ENCODE measurements at regions not wholly inside any gene's neighbourhood (a gene's known extent, or its start where the extent isn't known, plus 50 kb on each side); places are given as distances from the start of the nearest gene placed in this dataset.

DNA sequence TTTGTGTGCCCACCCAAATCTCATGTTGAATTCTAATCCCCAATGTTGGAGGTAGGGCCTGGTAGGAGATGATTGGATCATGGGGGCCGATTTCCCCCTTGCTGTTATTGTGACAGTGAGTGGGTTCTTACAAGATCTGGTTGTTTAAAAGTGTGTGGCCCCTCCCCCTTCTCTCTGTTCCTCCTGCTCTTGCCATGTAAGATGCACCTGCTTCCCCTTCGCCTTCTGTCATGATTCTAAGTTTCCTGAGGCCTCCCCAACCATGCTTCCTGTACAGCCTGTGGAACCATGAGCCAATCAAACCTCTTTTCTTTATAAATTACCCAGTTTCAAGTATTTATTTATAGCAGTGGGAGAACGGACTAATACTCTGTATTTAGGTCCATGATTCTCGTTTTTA is 588.1 kb downstream of the DCDC2C start:
- H3K27ac ChIP-seq (ENCODE audit: poor library complexity, severe bottlenecking), result no peak overlapping the region
- no peak overlapping the region for H3K4me3 ChIP-seq (ENCODE audit: severe bottlenecking)
- ATAC-seq (ENCODE audit: low read depth) (no peak), DNase-seq (ENCODE audit: low spot score) (no peak)
- no peaks in the 10 kb centered on the region for H3K9me3 ChIP-seq (ENCODE audit: severe bottlenecking)
- no peaks in the 10 kb centered on the region for H3K36me3 ChIP-seq (ENCODE audit: low read depth)
- H3K27me3 ChIP-seq (ENCODE audit: insufficient read depth, poor library complexity, severe bottlenecking), result no peaks in the 10 kb centered on the region
- no peak for TF ChIP-seq CTCF (IDR thresholded peaks at IDR 0.05; ENCODE audit: poor library complexity, severe bottlenecking)
- no peaks in the 10 kb centered on the region for H3K4me1 ChIP-seq (ENCODE audit: insufficient read depth, poor library complexity, severe bottlenecking)

DNA sequence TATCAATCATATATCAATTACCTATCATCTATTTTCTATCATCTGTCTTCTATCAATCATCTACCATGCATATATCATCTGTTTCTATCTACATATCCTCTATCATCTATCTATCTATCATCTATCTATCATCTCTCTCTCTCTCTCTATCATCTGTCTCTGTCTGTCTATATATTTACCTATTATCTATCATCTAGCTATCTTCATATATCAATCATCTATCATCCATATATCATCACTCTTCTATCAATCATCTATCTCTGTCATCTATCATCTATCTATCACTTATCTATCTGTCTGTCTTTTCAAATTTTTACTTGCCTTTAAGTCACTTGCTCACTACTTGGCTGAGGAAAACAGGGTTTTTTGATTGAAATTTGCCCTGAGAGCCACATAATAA is 592.3 kb downstream of the DCDC2C start:
- ATAC-seq (ENCODE audit: low read depth) (no peak), DNase-seq (ENCODE audit: low spot score) (no peak)
- Histone ChIP-seq H3K27me3 (ENCODE audit: insufficient read depth, poor library complexity, severe bottlenecking) (no peaks in the 10 kb centered on the region), H3K9me3 (ENCODE audit: severe bottlenecking) (no peaks in the 10 kb centered on the region), H3K4me1 (ENCODE audit: insufficient read depth, poor library complexity, severe bottlenecking) (no peaks in the 10 kb centered on the region), H3K27ac (ENCODE audit: poor library complexity, severe bottlenecking) (no peak overlapping the region), H3K36me3 (ENCODE audit: low read depth) (no peaks in the 10 kb centered on the region), H3K4me3 (ENCODE audit: severe bottlenecking) (no peak overlapping the region)
- no peak for TF ChIP-seq CTCF (IDR thresholded peaks at IDR 0.05; ENCODE audit: poor library complexity, severe bottlenecking)

DNA sequence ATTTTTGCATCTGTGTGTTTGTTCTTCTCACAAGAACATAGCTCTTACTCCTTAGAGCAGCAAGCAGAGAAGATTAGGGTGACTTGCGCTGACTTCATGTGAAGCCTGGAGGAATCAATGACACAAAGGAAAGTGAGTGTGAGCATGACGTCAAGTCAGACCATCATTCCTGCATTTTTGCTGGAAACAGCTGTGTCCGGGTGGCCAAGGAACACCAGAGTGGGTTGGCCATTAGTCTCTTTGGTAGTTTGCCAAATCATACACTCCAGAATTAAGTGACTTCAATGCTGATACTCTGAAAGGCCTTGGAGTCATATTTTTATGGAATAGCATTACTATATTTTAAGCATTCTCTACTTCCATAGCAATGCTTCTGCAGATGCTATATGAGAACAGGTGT is 597.2 kb downstream of the DCDC2C start:
- no peak for ATAC-seq (ENCODE audit: low read depth)
- TF ChIP-seq CTCF (IDR thresholded peaks at IDR 0.05; ENCODE audit: poor library complexity, severe bottlenecking), result no peak
- Histone ChIP-seq H3K4me1 (ENCODE audit: insufficient read depth, poor library complexity, severe bottlenecking) (no peaks in the 10 kb centered on the region), H3K27ac (ENCODE audit: poor library complexity, severe bottlenecking) (no peak overlapping the region), H3K9me3 (ENCODE audit: severe bottlenecking) (no peaks in the 10 kb centered on the region), H3K4me3 (ENCODE audit: severe bottlenecking) (no peak overlapping the region), H3K27me3 (ENCODE audit: insufficient read depth, poor library complexity, severe bottlenecking) (no peaks in the 10 kb centered on the region), H3K36me3 (ENCODE audit: low read depth) (no peaks in the 10 kb centered on the region)
- DNase-seq (ENCODE audit: low spot score), result no peak

GRCh38 chr2:4324531-4324930 is 621.2 kb downstream of the DCDC2C start:
- Histone ChIP-seq H3K36me3 (ENCODE audit: low read depth) (no peaks in the 10 kb centered on the region), H3K27me3 (ENCODE audit: insufficient read depth, poor library complexity, severe bottlenecking) (no peaks in the 10 kb centered on the region), H3K9me3 (ENCODE audit: severe bottlenecking) (no peaks in the 10 kb centered on the region), H3K4me1 (ENCODE audit: insufficient read depth, poor library complexity, severe bottlenecking) (no peaks in the 10 kb centered on the region), H3K27ac (ENCODE audit: poor library complexity, severe bottlenecking) (no peak overlapping the region), H3K4me3 (ENCODE audit: severe bottlenecking) (no peak overlapping the region)
- ATAC-seq (ENCODE audit: low read depth) (no peak), DNase-seq (ENCODE audit: low spot score) (no peak)
- TF ChIP-seq CTCF (IDR thresholded peaks at IDR 0.05; ENCODE audit: poor library complexity, severe bottlenecking), result no peak

DNA sequence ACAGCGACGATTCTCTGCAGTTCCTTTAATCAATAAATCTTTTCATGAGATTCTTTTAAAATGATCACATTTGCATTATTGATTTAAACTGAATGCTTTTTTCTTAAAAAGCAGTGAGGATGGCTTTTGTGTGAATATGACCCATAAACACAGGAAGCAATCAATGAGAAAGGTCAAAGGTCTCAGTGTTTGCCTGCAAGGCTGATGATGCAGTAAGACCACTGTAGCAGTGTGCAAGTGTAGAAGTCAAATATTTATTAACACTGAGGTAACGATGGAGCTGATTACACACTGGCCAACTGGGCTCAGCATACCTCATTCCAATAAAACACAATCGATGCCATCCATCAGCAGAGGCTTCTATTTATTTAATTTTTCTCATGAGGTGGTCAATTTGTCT is 633.5 kb downstream of the DCDC2C start:
- no peak for TF ChIP-seq CTCF (IDR thresholded peaks at IDR 0.05; ENCODE audit: poor library complexity, severe bottlenecking)
- DNase-seq (ENCODE audit: low spot score), result no peak
- ATAC-seq (ENCODE audit: low read depth), result no peak

More for the DNA sequence above, 633.5 kb downstream of the DCDC2C start:
- no peak overlapping the region for H3K4me3 ChIP-seq (ENCODE audit: severe bottlenecking)
- no peaks in the 10 kb centered on the region for H3K36me3 ChIP-seq (ENCODE audit: low read depth)
- H3K4me1 ChIP-seq (ENCODE audit: insufficient read depth, poor library complexity, severe bottlenecking), result no peaks in the 10 kb centered on the region
- no peak overlapping the region for H3K27ac ChIP-seq (ENCODE audit: poor library complexity, severe bottlenecking)
- H3K27me3 ChIP-seq (ENCODE audit: insufficient read depth, poor library complexity, severe bottlenecking), result no peaks in the 10 kb centered on the region
- H3K9me3 ChIP-seq (ENCODE audit: severe bottlenecking), result no peaks in the 10 kb centered on the region
